ENCODE measurements at regions not wholly inside any gene's neighbourhood (a gene's known extent, or its start where the extent isn't known, plus 50 kb on each side); places are given as distances from the start of the nearest gene placed in this dataset.

DNA sequence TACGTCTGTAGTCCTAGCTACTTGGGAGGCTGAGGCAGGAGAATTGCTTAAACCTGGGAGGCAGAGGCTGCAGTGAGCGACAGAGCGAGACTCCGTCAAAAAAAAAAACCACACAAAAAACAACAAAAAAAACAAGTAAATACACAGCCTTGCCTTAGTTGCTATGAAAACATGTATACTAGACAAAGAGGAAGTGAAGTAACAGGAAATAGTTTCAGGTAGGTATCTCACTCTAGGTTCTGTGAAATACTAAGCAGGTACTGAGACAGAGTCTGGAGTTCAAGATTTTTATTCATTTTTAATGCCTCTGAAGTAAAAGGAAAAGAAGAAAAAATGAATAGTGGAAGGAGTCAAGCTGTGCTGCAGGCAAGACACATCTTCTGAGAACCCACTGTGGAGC lies 687.9 kb upstream of the RGMB start:
- H3K27ac Mint-ChIP-seq (ENCODE audit: unreplicated experiment) = no peak overlapping the region
- peaks cover 4% of the 10 kb centered on the region for H3K9me3 Mint-ChIP-seq (ENCODE audit: unreplicated experiment)
- Histone ChIP-seq H3K9me3 (ENCODE audit: insufficient read depth, low read depth, low read length) (no peaks in the 10 kb centered on the region), H3K27ac (ENCODE audit: low read depth, low read length) (no peak overlapping the region), H3K4me2 (ENCODE audit: low read length) (no peak overlapping the region), H3K9ac (ENCODE audit: low read length) (no peak overlapping the region), H4K20me1 (ENCODE audit: insufficient read depth, low read length) (no peaks in the 10 kb centered on the region), H3K27me3 (ENCODE audit: insufficient read depth, low read length) (no peaks in the 10 kb centered on the region), H3K4me1 (ENCODE audit: insufficient read depth, low read length) (no peaks in the 10 kb centered on the region), H3K79me2 (ENCODE audit: insufficient read depth, low read length) (no peaks in the 10 kb centered on the region), H3K4me3 (ENCODE audit: insufficient read depth, low read depth, low read length) (no peak overlapping the region), H3K36me3 (ENCODE audit: insufficient read depth, low read length) (no peaks in the 10 kb centered on the region), H2AFZ (ENCODE audit: low read depth, low read length) (no peak overlapping the region)
- TF ChIP-seq, protein P1, sequence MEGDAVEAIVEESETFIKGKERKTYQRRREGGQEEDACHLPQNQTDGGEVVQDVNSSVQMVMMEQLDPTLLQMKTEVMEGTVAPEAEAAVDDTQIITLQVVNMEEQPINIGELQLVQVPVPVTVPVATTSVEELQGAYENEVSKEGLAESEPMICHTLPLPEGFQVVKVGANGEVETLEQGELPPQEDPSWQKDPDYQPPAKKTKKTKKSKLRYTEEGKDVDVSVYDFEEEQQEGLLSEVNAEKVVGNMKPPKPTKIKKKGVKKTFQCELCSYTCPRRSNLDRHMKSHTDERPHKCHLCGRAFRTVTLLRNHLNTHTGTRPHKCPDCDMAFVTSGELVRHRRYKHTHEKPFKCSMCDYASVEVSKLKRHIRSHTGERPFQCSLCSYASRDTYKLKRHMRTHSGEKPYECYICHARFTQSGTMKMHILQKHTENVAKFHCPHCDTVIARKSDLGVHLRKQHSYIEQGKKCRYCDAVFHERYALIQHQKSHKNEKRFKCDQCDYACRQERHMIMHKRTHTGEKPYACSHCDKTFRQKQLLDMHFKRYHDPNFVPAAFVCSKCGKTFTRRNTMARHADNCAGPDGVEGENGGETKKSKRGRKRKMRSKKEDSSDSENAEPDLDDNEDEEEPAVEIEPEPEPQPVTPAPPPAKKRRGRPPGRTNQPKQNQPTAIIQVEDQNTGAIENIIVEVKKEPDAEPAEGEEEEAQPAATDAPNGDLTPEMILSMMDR (IDR thresholded peaks at IDR 0.05; ENCODE audit: insufficient read depth, low read depth, low read length) = no peak
- TF ChIP-seq EZH2 (IDR thresholded peaks at IDR 0.05; ENCODE audit: insufficient read depth, low read length) = no peak
- H3K27me3 Mint-ChIP-seq (ENCODE audit: low read depth, unreplicated experiment) = no peaks in the 10 kb centered on the region
- H3K4me1 Mint-ChIP-seq (ENCODE audit: low read depth, unreplicated experiment) = no peaks in the 10 kb centered on the region
- FAIRE-seq = no peak
- H3K4me3 Mint-ChIP-seq (ENCODE audit: unreplicated experiment) = no peak overlapping the region
- H3K36me3 Mint-ChIP-seq (ENCODE audit: low read depth, unreplicated experiment) = no peaks in the 10 kb centered on the region
- no peak for DNase-seq (ENCODE audit: low read depth)

DNA sequence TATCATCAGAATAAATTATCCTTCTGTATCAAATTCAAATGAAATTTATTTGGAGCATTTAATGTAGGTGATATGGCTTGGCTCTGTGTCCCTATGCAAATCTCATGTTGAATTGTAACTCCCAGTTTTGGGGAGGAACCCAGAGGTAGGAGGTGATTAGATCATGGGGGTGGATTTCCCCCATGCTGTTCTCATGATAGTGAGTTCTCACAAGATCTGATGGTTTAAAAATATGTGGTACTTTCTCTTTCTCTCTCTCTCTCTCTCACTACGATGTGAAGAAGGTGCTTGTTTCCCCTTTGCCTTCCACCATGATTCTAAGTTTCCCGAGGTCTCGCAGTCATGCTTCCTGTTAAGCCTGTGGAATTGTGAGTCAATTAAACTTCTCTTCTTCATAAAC lies 678.4 kb upstream of the RGMB start:
- DNase-seq (ENCODE audit: low read depth) (no peak), FAIRE-seq (no peak)
- Histone ChIP-seq H3K4me2 (ENCODE audit: low read length) (no peak overlapping the region), H3K36me3 (ENCODE audit: insufficient read depth, low read length) (no peaks in the 10 kb centered on the region), H4K20me1 (ENCODE audit: insufficient read depth, low read length) (no peaks in the 10 kb centered on the region), H3K9ac (ENCODE audit: low read length) (no peak overlapping the region), H2AFZ (ENCODE audit: low read depth, low read length) (no peak overlapping the region), H3K4me1 (ENCODE audit: insufficient read depth, low read length) (peaks cover 2% of the 10 kb centered on the region), H3K4me3 (ENCODE audit: insufficient read depth, low read depth, low read length) (no peak overlapping the region), H3K27ac (ENCODE audit: low read depth, low read length) (no peak overlapping the region), H3K79me2 (ENCODE audit: insufficient read depth, low read length) (no peaks in the 10 kb centered on the region), H3K9me3 (ENCODE audit: insufficient read depth, low read depth, low read length) (no peaks in the 10 kb centered on the region), H3K27me3 (ENCODE audit: insufficient read depth, low read length) (no peaks in the 10 kb centered on the region)
- Mint-ChIP-seq H3K9me3 (ENCODE audit: unreplicated experiment) (no peaks in the 10 kb centered on the region), H3K4me3 (ENCODE audit: unreplicated experiment) (no peak overlapping the region), H3K27me3 (ENCODE audit: low read depth, unreplicated experiment) (no peaks in the 10 kb centered on the region), H3K27ac (ENCODE audit: unreplicated experiment) (no peak overlapping the region), H3K36me3 (ENCODE audit: low read depth, unreplicated experiment) (no peaks in the 10 kb centered on the region), H3K4me1 (ENCODE audit: low read depth, unreplicated experiment) (peaks cover 8% of the 10 kb centered on the region)
- TF ChIP-seq EZH2 (IDR thresholded peaks at IDR 0.05; ENCODE audit: insufficient read depth, low read length) = no peak
- TF ChIP-seq, protein P1 (IDR thresholded peaks at IDR 0.05; ENCODE audit: insufficient read depth, low read depth, low read length) = no peak

DNA sequence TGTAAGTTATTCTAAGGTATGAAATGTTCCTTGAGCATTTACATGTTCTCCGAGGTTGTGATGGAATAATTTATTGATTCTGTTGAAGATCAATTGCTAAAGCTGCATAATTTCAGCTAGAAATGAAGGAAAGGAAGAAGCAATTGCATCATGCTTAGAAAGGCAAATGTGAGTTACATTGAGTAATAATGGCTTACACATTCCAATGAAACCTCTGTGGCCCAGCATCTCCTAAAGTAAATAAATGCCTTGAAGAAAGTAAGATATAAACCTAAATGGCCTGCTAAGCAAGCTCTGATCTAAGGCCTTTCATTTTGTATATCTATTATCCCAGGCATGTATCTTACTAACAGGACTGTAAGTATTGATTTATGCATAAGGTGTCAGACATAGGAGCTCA lies 677.3 kb upstream of the RGMB start:
- Mint-ChIP-seq H3K36me3 (ENCODE audit: low read depth, unreplicated experiment) (no peaks in the 10 kb centered on the region), H3K27ac (ENCODE audit: unreplicated experiment) (peak overlapping the region; percentile 78), H3K4me1 (ENCODE audit: low read depth, unreplicated experiment) (peaks cover 8% of the 10 kb centered on the region), H3K4me3 (ENCODE audit: unreplicated experiment) (no peak overlapping the region), H3K9me3 (ENCODE audit: unreplicated experiment) (no peaks in the 10 kb centered on the region), H3K27me3 (ENCODE audit: low read depth, unreplicated experiment) (no peaks in the 10 kb centered on the region)
- Histone ChIP-seq H3K27ac (ENCODE audit: low read depth, low read length) (no peak overlapping the region), H3K4me1 (ENCODE audit: insufficient read depth, low read length) (peaks cover 2% of the 10 kb centered on the region), H3K27me3 (ENCODE audit: insufficient read depth, low read length) (no peaks in the 10 kb centered on the region), H2AFZ (ENCODE audit: low read depth, low read length) (no peak overlapping the region), H3K4me2 (ENCODE audit: low read length) (peak overlapping the region; percentile 16), H3K9ac (ENCODE audit: low read length) (no peak overlapping the region), H4K20me1 (ENCODE audit: insufficient read depth, low read length) (no peaks in the 10 kb centered on the region), H3K36me3 (ENCODE audit: insufficient read depth, low read length) (no peaks in the 10 kb centered on the region), H3K4me3 (ENCODE audit: insufficient read depth, low read depth, low read length) (no peak overlapping the region), H3K79me2 (ENCODE audit: insufficient read depth, low read length) (no peaks in the 10 kb centered on the region), H3K9me3 (ENCODE audit: insufficient read depth, low read depth, low read length) (no peaks in the 10 kb centered on the region)
- peak; percentile 70 for DNase-seq (ENCODE audit: low read depth)
- TF ChIP-seq, protein P1 (IDR thresholded peaks at IDR 0.05; ENCODE audit: insufficient read depth, low read depth, low read length) = no peak
- TF ChIP-seq EZH2 (IDR thresholded peaks at IDR 0.05; ENCODE audit: insufficient read depth, low read length) = no peak
- peak; percentile 55 for FAIRE-seq
